ENCODE measurements at regions not wholly inside any gene's neighbourhood (a gene's known extent, or its start where the extent isn't known, plus 50 kb on each side); places are given as distances from the start of the nearest gene placed in this dataset.

- H3K27ac ChIP-seq: no peak overlapping the region
- 44% methylated on average over 8 of the region's 8 CpGs for WGBS (ENCODE audit: insufficient coverage, low coverage, low lambda C conversion rate, missing lambda C conversion rate)
- no peaks in the 10 kb centered on the region for H3K9me3 ChIP-seq
- intact Hi-C loops (cut with DNase I): no loop called here
- no peaks in the 10 kb centered on the region for H3K36me3 ChIP-seq
- no peaks in the 10 kb centered on the region for H3K27me3 ChIP-seq
- H3K4me3 ChIP-seq: no peak overlapping the region
- ATAC-seq: no peak
- H3K4me1 ChIP-seq: no peaks in the 10 kb centered on the region
- DNase-seq: no peak
- TF ChIP-seq, protein P1, sequence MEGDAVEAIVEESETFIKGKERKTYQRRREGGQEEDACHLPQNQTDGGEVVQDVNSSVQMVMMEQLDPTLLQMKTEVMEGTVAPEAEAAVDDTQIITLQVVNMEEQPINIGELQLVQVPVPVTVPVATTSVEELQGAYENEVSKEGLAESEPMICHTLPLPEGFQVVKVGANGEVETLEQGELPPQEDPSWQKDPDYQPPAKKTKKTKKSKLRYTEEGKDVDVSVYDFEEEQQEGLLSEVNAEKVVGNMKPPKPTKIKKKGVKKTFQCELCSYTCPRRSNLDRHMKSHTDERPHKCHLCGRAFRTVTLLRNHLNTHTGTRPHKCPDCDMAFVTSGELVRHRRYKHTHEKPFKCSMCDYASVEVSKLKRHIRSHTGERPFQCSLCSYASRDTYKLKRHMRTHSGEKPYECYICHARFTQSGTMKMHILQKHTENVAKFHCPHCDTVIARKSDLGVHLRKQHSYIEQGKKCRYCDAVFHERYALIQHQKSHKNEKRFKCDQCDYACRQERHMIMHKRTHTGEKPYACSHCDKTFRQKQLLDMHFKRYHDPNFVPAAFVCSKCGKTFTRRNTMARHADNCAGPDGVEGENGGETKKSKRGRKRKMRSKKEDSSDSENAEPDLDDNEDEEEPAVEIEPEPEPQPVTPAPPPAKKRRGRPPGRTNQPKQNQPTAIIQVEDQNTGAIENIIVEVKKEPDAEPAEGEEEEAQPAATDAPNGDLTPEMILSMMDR (IDR thresholded peaks at IDR 0.05): no peak
- TF ChIP-seq POLR2A (IDR thresholded peaks at IDR 0.05): no peak
These were observed 219.7 kb upstream of the CPHXL start for GRCh38 chr16:75945916-75946457.

DNA sequence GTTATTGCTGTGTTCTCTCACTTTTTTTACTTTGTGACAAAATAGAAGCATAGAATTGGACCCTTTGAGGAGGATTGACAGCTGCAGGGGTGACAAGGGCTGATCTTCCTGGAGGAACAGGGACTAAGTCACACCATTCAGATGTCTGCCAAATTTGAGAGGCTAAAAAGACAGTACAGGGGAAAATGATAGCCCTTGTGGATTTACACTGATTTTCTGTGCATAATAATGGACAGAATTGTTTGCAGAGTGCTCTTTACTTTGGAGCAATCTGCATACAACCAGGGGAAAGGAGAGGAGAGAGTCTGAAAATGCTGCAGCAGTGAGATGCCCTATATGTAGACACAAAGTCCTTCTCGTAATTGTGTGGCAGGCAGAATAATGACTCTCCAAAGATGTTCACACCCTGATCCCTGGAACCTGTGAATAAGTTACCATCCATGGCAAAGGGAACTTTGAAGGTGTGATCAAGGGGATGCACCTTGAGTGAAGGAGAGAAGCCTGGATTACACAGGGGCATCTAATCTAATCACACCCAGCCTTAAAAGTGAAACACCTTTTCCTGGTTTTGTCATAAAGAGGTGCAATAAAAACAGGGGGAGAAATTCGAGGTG is 221.4 kb upstream of the CPHXL start:
- no peak for DNase-seq
- Histone ChIP-seq H3K4me3 (no peak overlapping the region), H3K9me3 (no peaks in the 10 kb centered on the region), H3K27ac (no peak overlapping the region), H3K4me1 (no peaks in the 10 kb centered on the region), H3K36me3 (no peaks in the 10 kb centered on the region), H3K27me3 (no peaks in the 10 kb centered on the region)
- ATAC-seq: no peak
- intact Hi-C loops (cut with DNase I): no loop called here
- TF ChIP-seq, protein P1 (IDR thresholded peaks at IDR 0.05): no peak
- no peak for TF ChIP-seq POLR2A (IDR thresholded peaks at IDR 0.05)
- WGBS (ENCODE audit: insufficient coverage, low coverage, low lambda C conversion rate, missing lambda C conversion rate): 3% methylated on average over 2 of the region's 2 CpGs

GRCh38 chr16:75948441-75948840 is 222.2 kb upstream of the CPHXL start:
- Histone ChIP-seq H3K27me3 (no peaks in the 10 kb centered on the region), H3K27ac (no peak overlapping the region), H3K9me3 (no peaks in the 10 kb centered on the region), H3K4me1 (no peaks in the 10 kb centered on the region), H3K36me3 (no peaks in the 10 kb centered on the region), H3K4me3 (no peak overlapping the region)
- WGBS (ENCODE audit: insufficient coverage, low coverage, low lambda C conversion rate, missing lambda C conversion rate): 53% methylated on average over 2 of the region's 2 CpGs
- DNase-seq: no peak
- intact Hi-C loops (cut with DNase I): no loop called here
- no peak for ATAC-seq
- TF ChIP-seq, protein P1 (IDR thresholded peaks at IDR 0.05): no peak
- no peak for TF ChIP-seq POLR2A (IDR thresholded peaks at IDR 0.05)

- Histone ChIP-seq H3K9me3 (no peaks in the 10 kb centered on the region), H3K27me3 (no peaks in the 10 kb centered on the region), H3K36me3 (no peaks in the 10 kb centered on the region), H3K4me1 (no peaks in the 10 kb centered on the region), H3K27ac (no peak overlapping the region), H3K4me3 (no peak overlapping the region)
- intact Hi-C loops (cut with DNase I): no loop called here
- no peak for DNase-seq
- 77% methylated on average over 3 of the region's 3 CpGs for WGBS (ENCODE audit: insufficient coverage, low coverage, low lambda C conversion rate, missing lambda C conversion rate)
- ATAC-seq: no peak
- TF ChIP-seq, protein P1 (IDR thresholded peaks at IDR 0.05): no peak
- no peak for TF ChIP-seq POLR2A (IDR thresholded peaks at IDR 0.05)
These were observed 222.6 kb upstream of the CPHXL start for GRCh38 chr16:75948886-75949285.
